Cardiac fibroblast (primary cell): ENCODE measurements at regions not wholly inside any gene's neighbourhood (a gene's known extent, or its start where the extent isn't known, plus 50 kb on each side); places are given as distances from the start of the nearest gene placed in this dataset.

Experiments used
- DNase-seq, 2 donors: peaks; one replicate each; pipeline versions ENCODE4 v3.0.0 to v3.0.0-alpha.2; 2010; ENCODE audit warnings: low read depth in 2 of 2
- H3K4me3 ChIP-seq, 2 donors: replicated peaks in 1 of 2; 1 replicate in 1 of 2; 2 replicates in 1 of 2; pipeline ENCODE4 v1.5.1; 2011; ENCODE audit warnings: low read depth in 2 of 2, low read length in 2 of 2, mild to moderate bottlenecking in 2 of 2, moderate library complexity in 1 of 2
- CTCF ChIP-seq: IDR thresholded peaks from one replicate; pipeline ENCODE4 v1.5.1; 2011; ENCODE audit warnings: low read depth, mild to moderate bottlenecking, low read length, inconsistent platforms

GRCh38 chr6:45830441-45831139, 185.1 kb downstream of the CLIC5 start:
- peak; percentile 44 to 69 for DNase-seq
- no peak overlapping the region for H3K4me3 ChIP-seq
- no peak for TF ChIP-seq CTCF

- H3K4me3 ChIP-seq: no peak overlapping the region
- no peak for DNase-seq
- TF ChIP-seq CTCF: no peak
Observed at GRCh38 chr6:45829873-45830272, 185.8 kb downstream of the CLIC5 start.

GRCh38 chr6:45827952-45828530, 187.6 kb downstream of the CLIC5 start:
- peak in 1 of 2 donors; percentile 17 for DNase-seq
- no peak overlapping the region for H3K4me3 ChIP-seq
- no peak for TF ChIP-seq CTCF

GRCh38 chr6:45822873-45823272, 192.8 kb downstream of the CLIC5 start:
- no peak for TF ChIP-seq CTCF
- no peak for DNase-seq
- no peak overlapping the region for H3K4me3 ChIP-seq

GRCh38 chr6:45822246-45822812, 193.3 kb downstream of the CLIC5 start:
- H3K4me3 ChIP-seq: no peak overlapping the region
- DNase-seq: no peak
- TF ChIP-seq CTCF: no peak

GRCh38 chr6:45818655-45819054, 197.0 kb downstream of the CLIC5 start:
- DNase-seq: no peak
- no peak overlapping the region for H3K4me3 ChIP-seq
- TF ChIP-seq CTCF: no peak
